ENCODE measurements at regions not wholly inside any gene's neighbourhood (a gene's known extent, or its start where the extent isn't known, plus 50 kb on each side); places are given as distances from the start of the nearest gene placed in this dataset.

GRCh38 chr14:87754520-87755223 is 238.3 kb downstream of the GALC start:
- TF ChIP-seq CTCF (IDR thresholded peaks at IDR 0.05; ENCODE audit: poor library complexity, severe bottlenecking) (no peak), POLR2AphosphoS5 (IDR thresholded peaks at IDR 0.05) (no peak), SMC3 (conservative IDR thresholded peaks at IDR 0.05; ENCODE audit: poor library complexity) (no peak), TAF1 (IDR thresholded peaks at IDR 0.05; ENCODE audit: low read depth) (no peak), EP300 (conservative IDR thresholded peaks at IDR 0.05; ENCODE audit: poor library complexity, severe bottlenecking) (no peak), REST (IDR thresholded peaks at IDR 0.05; ENCODE audit: borderline replicate concordance) (no peak), RAD21 (conservative IDR thresholded peaks at IDR 0.05) (no peak), EZH2 (IDR thresholded peaks at IDR 0.05; ENCODE audit: borderline replicate concordance, insufficient read depth, low read length, poor library complexity, severe bottlenecking) (no peak)
